HG03025 (cell line): ENCODE measurements at regions not wholly inside any gene's neighbourhood (a gene's known extent, or its start where the extent isn't known, plus 50 kb on each side); places are given as distances from the start of the nearest gene placed in this dataset.

Experiments used
- ATAC-seq: cut with Tn5 transposase; IDR thresholded peaks from one replicate; pipeline ENCODE4 v1.9.1; 2021; ENCODE audit warnings: mild to moderate bottlenecking, moderate library complexity; ENCODE audit not compliant: unreplicated experiment, low FRiP score

DNA sequence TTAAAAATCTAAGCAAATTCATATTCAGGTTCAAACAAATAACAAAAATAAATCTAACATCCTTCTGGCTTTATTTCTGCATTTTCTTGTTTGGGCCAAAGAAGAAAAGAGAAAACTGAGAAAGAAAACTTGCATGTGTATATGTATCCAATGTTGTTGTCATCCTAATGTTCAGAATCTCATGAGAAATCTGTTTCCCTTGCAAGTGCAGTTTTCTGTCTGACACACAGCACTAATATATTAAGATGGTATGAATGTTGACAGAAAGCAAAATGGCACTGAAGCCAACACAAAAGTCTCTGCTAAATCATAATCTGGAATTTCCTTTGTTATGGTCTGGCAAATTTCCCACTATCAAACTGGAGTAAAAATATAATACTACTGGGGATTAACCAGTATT is 235.9 kb downstream of the HGF start:
- no peak for ATAC-seq

DNA sequence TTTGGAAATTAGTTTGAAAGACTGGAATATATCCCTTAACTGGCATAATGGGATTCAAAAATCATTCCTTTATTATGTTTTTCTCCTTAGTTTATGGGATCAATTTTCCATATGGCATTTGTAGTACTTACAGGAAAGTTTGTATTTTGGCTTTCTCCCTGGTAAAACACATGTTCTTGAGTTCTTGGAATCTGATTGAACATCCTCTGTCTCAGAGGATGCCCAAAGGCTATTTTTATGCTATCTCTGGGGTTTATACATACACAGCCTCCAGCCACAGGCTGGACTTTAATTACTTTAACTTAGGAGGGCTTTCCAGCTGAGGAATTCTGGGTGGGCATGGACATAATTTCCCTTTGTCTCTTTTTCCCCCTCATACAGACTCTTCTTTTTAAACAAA is 236.4 kb downstream of the HGF start:
- no peak for ATAC-seq

DNA sequence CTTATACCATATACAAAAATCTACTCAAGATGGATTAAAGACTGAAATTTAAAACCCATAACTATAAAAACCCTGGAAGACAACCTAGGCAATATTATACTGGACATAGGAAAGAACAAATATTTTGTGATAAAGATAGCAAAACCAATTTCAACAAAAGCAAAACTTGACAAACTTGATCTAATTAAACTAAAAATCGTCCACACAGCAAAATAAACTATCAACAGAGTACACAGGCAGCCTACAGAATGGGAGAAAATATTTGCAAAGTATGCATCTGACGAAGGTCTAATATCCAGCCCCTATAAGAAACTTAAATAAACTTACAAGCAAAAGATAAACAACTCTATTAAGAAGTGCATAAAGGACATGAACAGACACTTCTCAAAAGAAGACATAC is 240.1 kb downstream of the HGF start:
- no peak for ATAC-seq

DNA sequence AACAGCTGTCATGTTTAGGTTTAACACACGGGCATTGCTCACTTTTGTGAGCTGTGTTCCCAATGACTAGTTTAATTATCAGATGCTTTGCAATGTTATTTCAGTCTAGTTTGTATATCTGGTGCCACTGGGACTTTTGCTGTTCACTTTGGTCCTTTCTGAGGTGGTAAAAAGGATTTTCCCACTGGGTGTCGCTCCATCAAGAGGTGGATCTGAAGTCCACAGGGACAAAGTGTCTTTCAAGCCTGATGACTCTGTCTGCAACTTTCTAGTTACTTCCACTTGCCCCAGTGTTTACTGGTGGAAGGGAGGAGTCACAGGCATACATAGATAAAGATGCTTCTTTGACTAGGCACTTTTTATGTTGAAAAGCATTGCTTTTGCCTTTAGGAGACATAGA is 242.2 kb downstream of the HGF start:
- no peak for ATAC-seq

DNA sequence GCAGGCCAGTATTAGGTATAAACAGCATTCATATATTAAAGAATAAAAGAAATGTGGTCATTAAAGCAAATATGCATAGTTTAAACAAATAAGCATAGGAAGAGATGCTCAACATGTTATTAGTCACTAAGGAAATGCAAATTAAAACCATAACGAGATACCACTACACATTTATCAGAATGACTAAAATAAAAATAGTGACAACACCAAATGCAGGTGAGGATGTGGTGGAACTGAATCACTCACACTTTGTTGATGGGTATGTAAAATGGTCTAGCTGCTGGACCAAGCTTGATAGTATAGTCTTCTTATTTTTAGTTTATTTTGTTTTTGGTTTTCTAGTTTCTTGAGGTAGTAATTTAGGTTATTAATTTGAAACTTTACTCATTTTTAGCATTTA is 242.9 kb downstream of the HGF start:
- ATAC-seq: no peak

GRCh38 chr7:81525841-81526240 is 244.0 kb downstream of the HGF start:
- ATAC-seq: no peak

- ATAC-seq: no peak
Observed at GRCh38 chr7:81519886-81520285, 250.0 kb downstream of the HGF start.

DNA sequence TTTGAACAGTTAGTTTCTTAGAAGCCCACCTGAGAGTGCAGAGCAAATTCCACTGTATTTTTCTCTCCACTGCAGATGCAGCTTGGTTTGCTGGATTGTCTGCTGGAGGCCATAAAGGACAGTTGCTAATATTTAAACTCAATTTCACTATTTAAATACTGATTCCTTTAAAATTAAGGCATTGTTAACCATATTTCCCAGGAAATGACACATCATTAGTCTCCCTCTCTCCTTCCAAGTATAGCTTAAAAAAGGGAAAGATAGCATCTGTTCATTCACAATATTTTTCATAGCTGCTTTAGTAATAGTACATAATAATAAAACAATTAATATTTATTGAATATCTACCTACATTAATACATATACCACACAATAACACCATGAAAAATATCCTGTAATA is 252.9 kb downstream of the HGF start:
- no peak for ATAC-seq

GRCh38 chr7:81515009-81515408 is 254.8 kb downstream of the HGF start:
- ATAC-seq: no peak

DNA sequence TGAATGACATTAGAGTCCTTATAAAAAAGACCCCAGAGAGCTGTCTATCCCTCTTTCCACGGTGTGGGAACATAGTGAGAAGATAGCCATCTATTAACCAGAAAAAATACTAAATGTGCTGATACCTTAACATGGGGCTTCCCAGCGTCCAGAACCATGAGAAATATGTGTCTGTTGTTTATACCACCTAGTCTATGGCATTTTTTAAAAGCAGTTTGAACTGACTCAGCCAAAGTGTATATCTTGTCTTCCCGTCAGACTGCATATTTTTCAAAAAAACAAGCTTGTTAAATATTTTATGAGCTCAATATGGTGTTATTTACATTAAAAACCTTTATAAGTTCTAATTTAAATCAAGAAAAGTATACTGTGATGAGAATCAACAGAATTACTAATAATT is 255.3 kb downstream of the HGF start:
- no peak for ATAC-seq

- no peak for ATAC-seq
Observed at GRCh38 chr7:81510122-81510521, 259.7 kb downstream of the HGF start.

DNA sequence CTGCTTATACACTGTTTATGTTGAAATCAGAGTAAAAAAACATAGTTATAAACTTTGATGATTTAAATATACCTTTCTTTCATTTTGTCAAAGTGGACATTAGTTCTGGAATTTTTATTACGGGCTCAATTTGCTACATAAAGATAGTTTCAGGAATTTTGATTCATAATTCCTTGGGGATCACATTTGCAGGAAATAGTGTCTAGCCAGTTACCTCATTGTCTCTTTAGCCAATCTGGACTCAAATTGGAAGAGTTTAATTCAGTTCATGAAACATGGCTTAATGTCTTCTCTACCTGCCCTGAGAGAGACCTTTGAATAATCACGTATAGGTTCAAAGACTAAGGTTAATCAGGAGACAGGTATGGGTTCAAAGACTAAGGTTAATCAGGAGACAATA is 262.6 kb downstream of the HGF start:
- ATAC-seq: no peak

- no peak for ATAC-seq
Observed at GRCh38 chr7:81506609-81507008, 263.2 kb downstream of the HGF start.

- no peak for ATAC-seq
Observed at GRCh38 chr7:81503771-81504170, 266.1 kb downstream of the HGF start.

DNA sequence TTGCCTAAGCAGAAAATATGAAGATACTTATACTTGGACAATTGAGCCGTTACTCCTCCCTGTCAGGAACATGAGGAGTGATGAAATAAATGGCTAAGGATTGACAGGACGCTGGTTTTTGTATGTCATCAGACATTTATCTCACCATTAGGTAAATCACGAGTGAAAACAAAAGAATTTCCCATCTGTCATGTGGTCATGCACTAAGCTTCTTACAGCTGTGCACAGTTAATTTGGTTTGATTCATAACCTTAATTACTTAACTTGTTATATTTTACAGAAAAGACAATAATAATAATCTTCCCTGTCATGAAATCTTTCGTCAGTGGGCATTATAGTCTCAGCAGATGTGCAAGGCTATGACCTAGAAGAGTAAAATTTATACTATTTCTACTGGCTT is 266.5 kb downstream of the HGF start:
- no peak for ATAC-seq

GRCh38 chr7:81501220-81501619 is 268.6 kb downstream of the HGF start:
- no peak for ATAC-seq

- no peak for ATAC-seq
Observed at GRCh38 chr7:81500631-81501030, 269.2 kb downstream of the HGF start.

- ATAC-seq: peak; percentile 67
Observed at GRCh38 chr7:81499262-81500116, 270.4 kb downstream of the HGF start.

DNA sequence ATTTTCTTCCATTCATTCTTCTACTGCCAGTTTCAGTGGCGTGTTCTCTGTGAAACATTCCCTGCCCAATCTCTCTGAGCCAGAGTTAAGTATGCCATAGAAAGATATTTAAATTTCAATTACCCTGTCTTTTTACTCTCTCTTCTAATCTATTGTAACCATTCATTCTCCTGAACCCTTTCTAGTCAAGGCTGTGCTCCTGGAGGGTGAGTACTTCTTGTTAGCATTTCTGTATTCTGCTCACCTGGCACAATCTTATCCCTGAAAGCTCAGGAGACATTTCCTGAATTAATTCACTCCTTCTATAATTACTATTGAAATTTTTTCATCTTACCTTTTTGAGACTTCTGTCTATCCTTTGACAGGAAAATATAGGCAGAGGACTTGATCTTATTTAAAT is 271.7 kb downstream of the HGF start:
- no peak for ATAC-seq

DNA sequence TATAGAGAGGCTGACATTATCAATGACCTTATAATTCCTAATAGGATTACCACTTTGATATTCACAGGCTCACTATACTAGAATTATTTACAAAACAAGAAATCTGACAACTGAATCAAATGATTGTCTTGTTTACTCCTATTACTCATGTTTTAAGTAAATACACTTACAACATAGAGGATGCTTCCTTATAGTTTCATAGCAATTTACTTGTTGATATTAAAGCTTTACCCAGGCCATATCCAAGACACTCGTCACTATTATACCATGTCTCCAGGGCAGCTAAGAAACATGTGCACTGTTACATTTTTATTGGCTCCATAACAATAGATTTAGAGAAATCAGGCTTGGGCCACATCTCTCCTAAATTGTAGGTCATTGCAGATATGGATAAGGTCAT is 276.9 kb downstream of the HGF start:
- ATAC-seq: no peak

DNA sequence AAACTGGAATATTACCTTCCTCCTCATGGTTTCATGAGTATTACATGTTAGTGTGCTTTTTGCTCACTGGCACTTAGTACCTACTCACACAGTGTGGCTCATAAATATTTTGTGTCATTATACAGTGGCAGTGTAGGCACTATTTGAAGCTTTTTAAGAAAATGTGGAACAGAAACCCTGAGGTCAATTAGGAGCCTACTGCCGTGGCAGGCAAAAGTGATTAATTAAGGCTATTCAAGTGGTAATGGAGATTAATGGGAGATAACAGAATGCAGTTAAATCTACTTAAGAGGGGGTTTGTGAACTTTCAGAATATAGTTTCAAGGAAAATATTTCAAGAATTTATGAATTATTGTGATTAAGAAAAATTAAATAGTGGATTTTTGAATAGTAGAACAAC is 277.6 kb downstream of the HGF start:
- no peak for ATAC-seq

DNA sequence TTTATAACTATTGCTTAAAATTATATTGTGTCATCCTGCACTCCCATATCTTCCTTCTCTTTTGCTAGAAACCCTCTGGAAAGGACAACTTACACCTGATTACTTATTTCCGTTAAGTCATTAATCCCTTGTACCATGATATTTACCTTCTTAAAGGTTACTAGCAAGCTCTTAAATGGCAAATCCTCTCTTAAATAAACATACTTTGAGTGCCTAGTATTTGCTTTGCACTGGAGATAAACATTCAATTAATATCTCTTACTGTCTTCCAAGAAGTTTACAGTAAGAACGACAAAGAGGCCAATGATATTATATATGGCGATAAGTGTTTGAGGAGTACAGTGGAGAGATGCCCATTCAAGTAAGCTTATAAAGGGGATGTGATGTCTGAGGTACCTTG is 278.3 kb downstream of the HGF start:
- no peak for ATAC-seq

DNA sequence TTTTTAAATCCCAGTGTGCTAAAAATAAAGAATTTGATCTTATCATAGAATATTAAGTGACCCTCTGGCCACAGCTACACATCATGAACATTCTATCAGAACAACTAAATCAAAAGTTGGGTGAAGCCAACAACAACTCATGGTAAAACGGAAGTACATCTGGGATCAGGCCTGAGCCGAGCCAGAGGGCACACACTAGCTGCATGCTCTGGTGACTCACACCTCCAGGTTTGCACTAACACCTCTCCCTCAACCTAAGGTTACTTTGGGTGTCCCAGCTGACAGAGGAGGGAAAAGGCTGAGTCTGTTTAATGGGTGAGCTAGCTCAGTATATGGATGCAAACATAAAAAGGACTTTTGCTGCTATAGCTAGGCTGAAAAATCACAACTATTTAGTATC is 281.6 kb downstream of the HGF start:
- no peak for ATAC-seq
